Central memory CD8-positive, alpha-beta T cell (primary cell): ENCODE measurements at regions not wholly inside any gene's neighbourhood (a gene's known extent, or its start where the extent isn't known, plus 50 kb on each side); places are given as distances from the start of the nearest gene placed in this dataset.

ENCODE experiments used
- ATAC-seq: fragments of 150-1000 bp; cut with Tn5 transposase; replicated peaks from 2 replicates; pipeline ENCODE4 v1.10.0; 2022; ENCODE audit warnings: mild to moderate bottlenecking, moderate FRiP score, moderate number of reproducible peaks; ENCODE audit not compliant: poor library complexity, severe bottlenecking; ENCODE audit errors: extremely low read depth
- DNase-seq, 2 donors: peaks; one replicate each; pipeline ENCODE4 v3.0.0; 2021; ENCODE audit warnings: low spot score in 2 of 2
- H3K27ac Mint-ChIP-seq: one replicate; pipeline ENCODE4 v1.8.0; 2022; ENCODE audit warnings: low read depth, mild to moderate bottlenecking, moderate library complexity, mixed read lengths
- H3K27me3 Mint-ChIP-seq: one replicate; pipeline ENCODE4 v1.8.0; 2022; ENCODE audit warnings: mixed read lengths
- H3K36me3 Mint-ChIP-seq: one replicate; pipeline ENCODE4 v1.8.0; 2022; ENCODE audit warnings: mild to moderate bottlenecking, moderate library complexity, mixed read lengths; ENCODE audit not compliant: insufficient read depth
- H3K4me1 Mint-ChIP-seq: one replicate; pipeline ENCODE4 v1.8.0; 2022; ENCODE audit warnings: mixed read lengths
- H3K4me3 Mint-ChIP-seq: one replicate; pipeline ENCODE4 v1.8.0; 2022; ENCODE audit warnings: mild to moderate bottlenecking, moderate library complexity, mixed read lengths
- H3K9me3 Mint-ChIP-seq: one replicate; pipeline ENCODE4 v1.8.0; 2022; ENCODE audit warnings: mixed read lengths

DNA sequence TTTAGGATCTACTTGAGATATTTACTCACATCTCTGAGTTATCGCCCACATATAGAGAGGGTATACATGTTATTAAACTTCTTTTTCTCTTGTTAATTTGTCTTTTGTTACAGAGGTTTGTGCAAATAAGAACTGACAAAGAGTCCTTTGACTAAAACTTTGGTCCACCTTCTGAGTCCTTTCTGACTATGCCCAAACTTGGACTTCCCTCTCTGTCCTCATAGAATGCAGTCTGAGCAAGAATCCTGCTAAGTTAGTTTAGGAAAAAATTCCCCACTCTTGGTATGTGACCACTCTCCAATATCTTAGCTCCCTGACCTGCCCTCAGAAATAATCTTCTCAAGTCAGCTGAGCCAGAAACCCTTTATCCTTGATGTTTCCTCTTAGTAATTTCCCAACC is 257.5 kb upstream of the REG3G start:
- no peak overlapping the region for H3K27ac Mint-ChIP-seq
- H3K4me1 Mint-ChIP-seq: no peaks in the 10 kb centered on the region
- no peaks in the 10 kb centered on the region for H3K36me3 Mint-ChIP-seq
- H3K4me3 Mint-ChIP-seq: no peak overlapping the region
- H3K27me3 Mint-ChIP-seq: no peaks in the 10 kb centered on the region
- peaks cover 5% of the 10 kb centered on the region for H3K9me3 Mint-ChIP-seq
- no peak for ATAC-seq
- DNase-seq: no peak

- DNase-seq (no peak), ATAC-seq (no peak)
- Mint-ChIP-seq H3K36me3 (peaks cover 2% of the 10 kb centered on the region), H3K9me3 (peaks cover 34% of the 10 kb centered on the region), H3K4me1 (no peaks in the 10 kb centered on the region), H3K27ac (no peak overlapping the region), H3K27me3 (no peaks in the 10 kb centered on the region), H3K4me3 (no peak overlapping the region)
Measured at GRCh38 chr2:78775291-78775690, 250.2 kb upstream of the REG3G start.

DNA sequence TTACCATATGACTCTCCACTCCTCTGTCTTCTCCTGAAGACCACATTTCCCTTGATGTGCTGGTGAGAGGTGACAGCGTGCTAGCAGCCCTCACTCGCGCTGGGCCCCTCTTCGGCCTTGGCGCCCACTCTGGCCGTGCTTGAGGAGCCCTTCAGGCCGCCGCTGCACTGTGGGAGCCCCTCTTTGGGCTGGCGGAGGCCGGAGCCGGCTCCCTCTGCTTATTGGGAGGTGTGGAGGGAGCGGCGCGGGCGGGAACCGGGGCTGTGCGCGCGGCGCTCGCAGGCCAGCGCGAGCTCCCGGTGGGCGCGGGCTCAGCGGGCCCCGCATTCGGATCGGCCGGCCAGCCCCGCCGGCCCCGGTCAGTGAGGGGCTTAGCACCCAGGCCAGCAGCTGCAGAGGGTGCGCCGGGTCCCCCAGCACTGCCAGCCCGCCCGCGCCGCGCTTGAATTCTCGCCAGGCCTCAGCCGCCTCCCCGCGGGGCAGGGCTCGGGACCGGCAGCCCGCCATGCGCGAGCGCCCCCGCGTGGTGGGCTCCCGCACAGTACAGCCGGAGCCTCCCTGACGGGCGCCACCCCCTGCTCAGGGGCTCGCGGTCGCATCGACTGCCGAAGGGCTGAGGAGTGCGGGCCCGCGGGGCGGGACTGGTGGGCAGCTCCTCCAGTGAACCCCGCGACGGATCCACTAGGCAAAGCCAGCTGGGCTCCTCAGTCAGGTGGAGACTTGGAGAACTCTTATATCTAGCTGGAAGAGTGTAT is 246.6 kb upstream of the REG3G start:
- H3K4me1 Mint-ChIP-seq: no peaks in the 10 kb centered on the region
- H3K9me3 Mint-ChIP-seq: peaks cover 30% of the 10 kb centered on the region
- no peak for ATAC-seq

DNA sequence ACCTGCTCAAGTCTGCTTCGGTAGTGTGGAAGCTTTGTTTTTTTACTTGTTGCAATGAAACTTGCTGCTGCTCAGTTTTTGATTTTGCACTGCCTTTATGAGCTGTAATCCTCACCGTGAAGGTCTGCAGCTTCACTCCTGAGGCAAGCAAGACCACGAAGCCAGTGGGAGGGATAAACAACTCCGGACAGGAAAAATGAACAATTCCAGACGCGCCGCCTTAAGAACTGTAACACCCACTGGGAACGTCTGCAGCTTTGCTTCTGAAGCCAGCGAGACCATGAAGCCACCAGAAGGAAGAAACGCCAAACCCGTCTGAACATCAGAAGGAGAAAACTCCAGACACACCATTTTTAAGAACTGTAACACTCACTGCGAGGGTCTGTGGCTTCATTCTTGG is 245.7 kb upstream of the REG3G start:
- Mint-ChIP-seq H3K36me3 (peaks cover 2% of the 10 kb centered on the region), H3K27me3 (no peaks in the 10 kb centered on the region), H3K4me1 (no peaks in the 10 kb centered on the region), H3K9me3 (peaks cover 31% of the 10 kb centered on the region), H3K4me3 (no peak overlapping the region), H3K27ac (no peak overlapping the region)
- DNase-seq: no peak
- ATAC-seq: no peak

More for the DNA sequence above, 246.6 kb upstream of the REG3G start:
- H3K4me3 Mint-ChIP-seq: no peak overlapping the region
- peaks cover 2% of the 10 kb centered on the region for H3K36me3 Mint-ChIP-seq
- DNase-seq: no peak
- H3K27me3 Mint-ChIP-seq: no peaks in the 10 kb centered on the region
- no peak overlapping the region for H3K27ac Mint-ChIP-seq

DNA sequence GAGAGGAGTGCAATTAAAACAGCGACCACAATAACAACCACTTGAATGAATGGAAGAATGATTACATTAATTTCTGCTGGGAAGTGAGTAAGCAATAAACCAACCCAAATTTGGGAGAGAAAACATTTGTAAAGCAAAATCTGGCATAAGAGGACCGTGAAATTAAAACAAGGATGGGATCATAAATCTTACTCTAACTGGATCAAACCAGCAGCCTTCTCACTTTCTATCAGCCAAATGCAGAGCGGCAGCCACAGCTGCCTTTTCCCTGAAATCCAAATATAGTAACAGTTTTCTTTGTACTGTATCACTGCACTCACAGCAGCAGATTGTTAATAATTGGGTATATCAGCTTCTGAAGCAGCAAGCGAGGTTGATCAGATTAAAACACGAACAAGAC is 245.2 kb upstream of the REG3G start:
- Mint-ChIP-seq H3K27ac (no peak overlapping the region), H3K36me3 (peaks cover 2% of the 10 kb centered on the region), H3K4me1 (no peaks in the 10 kb centered on the region), H3K9me3 (peaks cover 31% of the 10 kb centered on the region), H3K27me3 (no peaks in the 10 kb centered on the region), H3K4me3 (no peak overlapping the region)
- DNase-seq (no peak), ATAC-seq (no peak)

GRCh38 chr2:78780864-78781583 is 244.5 kb upstream of the REG3G start:
- no peak for DNase-seq
- Mint-ChIP-seq H3K4me1 (no peaks in the 10 kb centered on the region), H3K36me3 (peaks cover 2% of the 10 kb centered on the region), H3K27ac (no peak overlapping the region), H3K4me3 (no peak overlapping the region), H3K27me3 (no peaks in the 10 kb centered on the region), H3K9me3 (peaks cover 30% of the 10 kb centered on the region)
- no peak for ATAC-seq

DNA sequence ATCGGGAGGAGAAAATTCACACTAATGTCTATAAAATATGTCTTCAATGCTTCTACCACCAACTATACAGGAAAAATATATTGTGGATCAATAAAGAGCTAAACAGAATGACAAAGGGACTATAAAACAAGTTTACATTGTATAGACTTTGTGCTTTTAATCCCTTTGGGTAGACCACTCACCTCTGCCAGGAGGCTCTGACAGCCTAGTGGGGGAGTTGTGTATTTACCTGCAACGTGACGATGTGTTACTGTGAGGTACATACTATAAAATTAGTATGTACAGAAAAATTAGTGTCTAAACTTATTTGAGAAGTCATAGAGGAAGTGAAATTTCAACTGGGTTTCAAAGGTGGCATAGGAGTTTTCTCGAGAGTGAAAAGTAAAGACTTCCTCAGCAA is 243.3 kb upstream of the REG3G start:
- no peak for ATAC-seq
- Mint-ChIP-seq H3K36me3 (no peaks in the 10 kb centered on the region), H3K9me3 (peaks cover 20% of the 10 kb centered on the region), H3K27ac (no peak overlapping the region), H3K4me3 (no peak overlapping the region), H3K27me3 (no peaks in the 10 kb centered on the region), H3K4me1 (no peaks in the 10 kb centered on the region)
- no peak for DNase-seq

GRCh38 chr2:78811955-78812610 is 213.4 kb upstream of the REG3G start:
- Mint-ChIP-seq H3K36me3 (no peaks in the 10 kb centered on the region), H3K9me3 (peaks cover 24% of the 10 kb centered on the region), H3K27ac (no peak overlapping the region), H3K4me3 (no peak overlapping the region), H3K27me3 (no peaks in the 10 kb centered on the region), H3K4me1 (no peaks in the 10 kb centered on the region)
- ATAC-seq (no peak), DNase-seq (no peak)

- Mint-ChIP-seq H3K4me1 (no peaks in the 10 kb centered on the region), H3K36me3 (no peaks in the 10 kb centered on the region), H3K27ac (no peak overlapping the region), H3K9me3 (peaks cover 17% of the 10 kb centered on the region), H3K4me3 (no peak overlapping the region), H3K27me3 (no peaks in the 10 kb centered on the region)
- ATAC-seq (no peak), DNase-seq (no peak)
Measured at GRCh38 chr2:78814331-78814986, 211.0 kb upstream of the REG3G start.

- H3K4me1 Mint-ChIP-seq: no peaks in the 10 kb centered on the region
- no peak overlapping the region for H3K27ac Mint-ChIP-seq
- DNase-seq: no peak
- H3K27me3 Mint-ChIP-seq: no peaks in the 10 kb centered on the region
- no peaks in the 10 kb centered on the region for H3K36me3 Mint-ChIP-seq
- no peak overlapping the region for H3K4me3 Mint-ChIP-seq
- ATAC-seq: no peak
- H3K9me3 Mint-ChIP-seq: peaks cover 27% of the 10 kb centered on the region
Measured at GRCh38 chr2:78817430-78817829, 208.1 kb upstream of the REG3G start.

- H3K27ac Mint-ChIP-seq: no peak overlapping the region
- no peak for ATAC-seq
- DNase-seq: no peak
- H3K27me3 Mint-ChIP-seq: no peaks in the 10 kb centered on the region
- H3K4me1 Mint-ChIP-seq: no peaks in the 10 kb centered on the region
- peaks cover 14% of the 10 kb centered on the region for H3K9me3 Mint-ChIP-seq
- no peak overlapping the region for H3K4me3 Mint-ChIP-seq
- no peaks in the 10 kb centered on the region for H3K36me3 Mint-ChIP-seq
Measured at GRCh38 chr2:78832481-78832880, 193.0 kb upstream of the REG3G start.

DNA sequence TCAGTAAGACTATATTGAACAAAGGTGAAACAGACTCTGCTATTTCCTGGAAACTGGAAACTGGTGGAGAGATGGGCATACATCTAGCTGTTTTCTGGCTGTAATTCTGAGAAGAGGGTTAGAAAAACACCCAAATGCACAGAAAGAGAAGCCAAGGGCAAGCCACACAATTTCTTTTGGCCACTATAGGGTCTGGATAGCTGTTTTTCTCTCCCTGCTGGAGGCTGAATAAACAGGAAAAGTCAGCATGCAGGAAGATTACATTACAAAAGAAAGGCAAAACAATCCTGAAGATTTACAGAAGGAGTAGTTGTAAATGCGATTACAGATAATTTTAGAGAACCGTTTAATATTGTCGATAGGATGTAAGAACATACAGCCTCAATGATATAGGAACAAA is 186.2 kb upstream of the REG3G start:
- no peak overlapping the region for H3K27ac Mint-ChIP-seq
- DNase-seq (no peak), ATAC-seq (no peak)
- no peaks in the 10 kb centered on the region for H3K4me1 Mint-ChIP-seq
- peaks cover 32% of the 10 kb centered on the region for H3K9me3 Mint-ChIP-seq
- no peaks in the 10 kb centered on the region for H3K36me3 Mint-ChIP-seq
- no peak overlapping the region for H3K4me3 Mint-ChIP-seq
- no peaks in the 10 kb centered on the region for H3K27me3 Mint-ChIP-seq
